ENCODE measurements at regions not wholly inside any gene's neighbourhood (a gene's known extent, or its start where the extent isn't known, plus 50 kb on each side); places are given as distances from the start of the nearest gene placed in this dataset.

- intact Hi-C loops (cut with micrococcal nuclease; ENCODE audit: unreplicated experiment), result no loop called here
- peaks cover 81% of the 10 kb centered on the region for H3K27me3 ChIP-seq (ENCODE audit: insufficient read depth, low read depth)
- BruUV-seq (replicated peaks), result no TSS peak
- H3F3A ChIP-seq (ENCODE audit: insufficient read depth, low read depth), result no peaks in the 10 kb centered on the region
- no peak overlapping the region for H3K4me2 ChIP-seq
- H2AFZ ChIP-seq, result no peak overlapping the region
- ChIA-PET CTCF (no interaction called here), POLR2A (ENCODE audit: unreplicated experiment) (no interaction called here)
- H3K4me3 ChIP-seq, result no peak overlapping the region
- no peaks in the 10 kb centered on the region for H3K79me2 ChIP-seq (ENCODE audit: low read depth)
- DNase-seq, result no peak
- H3K9me2 ChIP-seq (ENCODE audit: insufficient read depth), result no peaks in the 10 kb centered on the region
- H3K36me3 ChIP-seq (ENCODE audit: low read depth), result no peaks in the 10 kb centered on the region
- no peak overlapping the region for H3K27ac ChIP-seq
- no peaks in the 10 kb centered on the region for H4K20me1 ChIP-seq (ENCODE audit: insufficient read depth)
- no peaks in the 10 kb centered on the region for H3K9me3 ChIP-seq (ENCODE audit: insufficient read depth, low read depth)
- no peaks in the 10 kb centered on the region for H3K4me1 ChIP-seq (replicated peaks; ENCODE audit: insufficient read depth)
- TF ChIP-seq CTCF (conservative IDR thresholded peaks at IDR 0.05), result no peak
- no peak for TF ChIP-seq EZH2 (IDR thresholded peaks at IDR 0.05; ENCODE audit: low read depth)
Measured at GRCh38 chr1:208581209-208581608, 337.0 kb upstream of the PLXNA2 start.

GRCh38 chr1:208581667-208582066, 337.5 kb upstream of the PLXNA2 start:
- Histone ChIP-seq H3K4me1 (replicated peaks; ENCODE audit: insufficient read depth) (no peaks in the 10 kb centered on the region), H3K27me3 (ENCODE audit: insufficient read depth, low read depth) (peaks cover 76% of the 10 kb centered on the region), H2AFZ (no peak overlapping the region), H3K79me2 (ENCODE audit: low read depth) (no peaks in the 10 kb centered on the region), H3F3A (ENCODE audit: insufficient read depth, low read depth) (no peaks in the 10 kb centered on the region), H3K4me2 (no peak overlapping the region), H3K9me2 (ENCODE audit: insufficient read depth) (no peaks in the 10 kb centered on the region), H3K9me3 (ENCODE audit: insufficient read depth, low read depth) (no peaks in the 10 kb centered on the region), H3K36me3 (ENCODE audit: low read depth) (no peaks in the 10 kb centered on the region), H3K27ac (no peak overlapping the region), H3K4me3 (no peak overlapping the region), H4K20me1 (ENCODE audit: insufficient read depth) (no peaks in the 10 kb centered on the region)
- BruUV-seq (replicated peaks), result no TSS peak
- intact Hi-C loops (cut with micrococcal nuclease; ENCODE audit: unreplicated experiment), result no loop called here
- DNase-seq, result no peak
- ChIA-PET CTCF (no interaction called here), POLR2A (ENCODE audit: unreplicated experiment) (interaction anchor here (0.6 kb wide), 1 partner anchor 845 kb away, joined by 4 read pairs; no protein-coding TSS in a partner anchor)
- no peak for TF ChIP-seq EZH2 (IDR thresholded peaks at IDR 0.05; ENCODE audit: low read depth)
- no peak for TF ChIP-seq CTCF (conservative IDR thresholded peaks at IDR 0.05)

GRCh38 chr1:208584167-208584755, 340.1 kb upstream of the PLXNA2 start:
- TF ChIP-seq CTCF (conservative IDR thresholded peaks at IDR 0.05) (no peak), EZH2 (IDR thresholded peaks at IDR 0.05; ENCODE audit: low read depth) (no peak)
- Histone ChIP-seq H2AFZ (no peak overlapping the region), H3F3A (ENCODE audit: insufficient read depth, low read depth) (no peaks in the 10 kb centered on the region), H3K79me2 (ENCODE audit: low read depth) (no peaks in the 10 kb centered on the region), H3K4me2 (no peak overlapping the region), H3K36me3 (ENCODE audit: low read depth) (no peaks in the 10 kb centered on the region), H3K9me2 (ENCODE audit: insufficient read depth) (no peaks in the 10 kb centered on the region), H3K27me3 (ENCODE audit: insufficient read depth, low read depth) (peaks cover 55% of the 10 kb centered on the region), H3K9me3 (ENCODE audit: insufficient read depth, low read depth) (no peaks in the 10 kb centered on the region), H3K27ac (no peak overlapping the region), H3K4me1 (replicated peaks; ENCODE audit: insufficient read depth) (no peaks in the 10 kb centered on the region), H3K4me3 (no peak overlapping the region), H4K20me1 (ENCODE audit: insufficient read depth) (no peaks in the 10 kb centered on the region)
- intact Hi-C loops (cut with micrococcal nuclease; ENCODE audit: unreplicated experiment), result no loop called here
- no peak for DNase-seq
- CTCF ChIA-PET, result no interaction called here
- BruUV-seq (replicated peaks), result no TSS peak
- POLR2A ChIA-PET (ENCODE audit: unreplicated experiment), result no interaction called here

All from PC-9 (cell line).